ENCODE measurements at regions not wholly inside any gene's neighbourhood (a gene's known extent, or its start where the extent isn't known, plus 50 kb on each side); places are given as distances from the start of the nearest gene placed in this dataset.

DNA sequence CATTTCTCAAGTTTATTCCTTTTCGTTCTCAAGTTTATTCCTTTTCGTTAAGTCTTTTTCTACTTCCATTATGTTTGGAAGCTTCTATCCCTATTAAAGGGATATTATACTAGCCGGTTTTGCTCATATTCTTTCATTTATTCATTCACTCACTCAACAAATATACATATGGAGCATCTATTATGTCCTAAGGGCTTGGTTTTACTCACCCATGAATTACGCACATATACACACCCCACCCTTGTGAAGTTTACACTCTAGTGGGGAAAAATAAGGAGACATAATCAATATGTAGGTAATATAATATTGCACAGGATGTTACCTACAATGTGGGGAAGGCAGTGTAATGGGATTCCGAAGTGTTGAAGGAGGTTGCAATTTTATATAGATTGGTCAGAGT, 90.5 kb downstream of the ACTL7B start:
- TF ChIP-seq CTCF (IDR thresholded peaks at IDR 0.05; ENCODE audit: extremely low read depth in 1 of 2, insufficient read depth in 1 of 2, low read depth in 1 of 2, low read length in 2 of 2) (no peak), POLR2A (IDR thresholded peaks at IDR 0.05; ENCODE audit: low read depth, low read length) (no peak), MAX (IDR thresholded peaks at IDR 0.05; ENCODE audit: insufficient read depth, insufficient read length) (no peak), POLR2AphosphoS5 (IDR thresholded peaks at IDR 0.05; ENCODE audit: insufficient read depth, low read depth, low read length) (no peak), JUN (IDR thresholded peaks at IDR 0.05; ENCODE audit: borderline replicate concordance, insufficient read depth, insufficient read length, low read depth) (no peak), EZH2 (IDR thresholded peaks at IDR 0.05; ENCODE audit: borderline replicate concordance, low read depth, low read length, severe bottlenecking) (no peak), GATA2 (IDR thresholded peaks at IDR 0.05; ENCODE audit: insufficient read depth, insufficient read length, low read depth, low read length) (no peak), MYC (IDR thresholded peaks at IDR 0.05; ENCODE audit: low read depth, low read length) (no peak)

Measured in endothelial cell of umbilical vein (primary cell).